Heart left ventricle (tissue), 16 donors: ENCODE measurements at regions not wholly inside any gene's neighbourhood (a gene's known extent, or its start where the extent isn't known, plus 50 kb on each side); places are given as distances from the start of the nearest gene placed in this dataset.

Experiments used
- ATAC-seq, 4 donors: fragments of 200-7000 bp; cut with Tn5 transposase; one replicate each; pipeline ENCODE4 v1.9.1; 2020 to 2022; ENCODE audit warnings: moderate library complexity in 4 of 4, mild to moderate bottlenecking in 3 of 4, moderate number of reproducible peaks in 1 of 4
- DNase-seq, 5 donors: peaks; one replicate each; pipeline ENCODE4 v3.0.0-alpha.2; 2020
- H3K27ac ChIP-seq, 12 donors: fragments of 200-600 bp; sonication (generic) in 4 of 12; one replicate each; pipeline versions ENCODE4 v1.5.0 to v1.8.0; 2016 to 2022; ENCODE audit warnings: mild to moderate bottlenecking in 2 of 12
- H3K27me3 ChIP-seq, 9 donors: fragments of 200-600 bp; sonication (generic) in 2 of 9; one replicate each; pipeline versions ENCODE4 v1.5.1 to v1.8.0; 2016 to 2022; ENCODE audit warnings: mild to moderate bottlenecking in 3 of 9
- H3K36me3 ChIP-seq, 9 donors: fragments of 200-600 bp; sonication (generic) in 2 of 9; one replicate each; pipeline versions ENCODE4 v1.5.0 to v1.8.0; 2018 to 2022; ENCODE audit warnings: mild to moderate bottlenecking in 2 of 9
- H3K4me1 ChIP-seq, 12 donors: fragments of 200-600 bp; sonication (generic) in 4 of 12; one replicate each; pipeline versions ENCODE4 v1.5.0 to v1.8.0; 2016 to 2022; ENCODE audit warnings: mild to moderate bottlenecking in 3 of 12
- H3K4me3 ChIP-seq, 12 donors: fragments of 200-600 bp; sonication (generic) in 4 of 12; one replicate each; pipeline versions ENCODE4 v1.5.0 to v1.8.0; 2017 to 2022; ENCODE audit warnings: mild to moderate bottlenecking in 9 of 12, moderate library complexity in 4 of 12
- H3K9me3 ChIP-seq, 12 donors: fragments of 200-600 bp; sonication (generic) in 4 of 12; one replicate each; pipeline versions ENCODE4 v1.5.0 to v1.8.0; 2016 to 2022; ENCODE audit warnings: mild to moderate bottlenecking in 1 of 12
- CTCF ChIP-seq, 12 donors: fragments of 200-600 bp; sonication (generic) in 4 of 12; IDR thresholded peaks; one replicate each; pipeline versions ENCODE4 v1.5.0 to v1.8.0; 2018 to 2022; ENCODE audit warnings: antibody characterized with exemption in 12 of 12, mild to moderate bottlenecking in 5 of 12
- POLR2A ChIP-seq, 2 donors: fragments of 450-650 bp; IDR thresholded peaks; one replicate each; pipeline ENCODE4 v1.6.1; 2017; ENCODE audit warnings: antibody characterized with exemption in 2 of 2, mild to moderate bottlenecking in 2 of 2, moderate library complexity in 2 of 2
- WGBS, 4 donors: extraction: QIAGEN DNeasy Blood & Tissue Kit in 2 of 4; methylation state at CpG; one replicate each; pipeline versions ENCODE4 v1.1.5 to v1.1.7; 2013 to 2018; 5-methylcytosine and 5-hydroxymethylcytosine counted together
- intact Hi-C, 10 donors: fragments of 100-400 bp; cut with DNase I; formaldehyde crosslinking; loops; one replicate each; pipeline versions ENCODE4 v1.11.1 to v1.14.2; 2022
- donor health status: ischemic (EF 13 %, LVEDD 7.1; RV severe dilation, severe dysfunction).
- donor health status: healthy with polysubstance abuse.
- donor health status: DM: no; HTN: yes; CAD: no.
- donor health status: DM: no; HTN: no; CAD: no.
- donor health status: ischemic (EF 25% LVEDD 6.9; RV normal size, moderate dysfunction).
- donor health status: ischemic (EF 25% LVEDD 5.7; RV mildly dilated, moderate dysfunction).
- donor health status: healthy.
- donor health status: DM: yes; HTN: yes; CAD: no.
- donor health status: ischemic (EF 35%, LVEDD 5.7; RV mildly dilated, moderate dysfunction).
- donor health status: nonischemic (EF 11% LVEDD 7.7; RV severe dilation, severe dysfunction).
- donor health status: DM: yes; HTN: yes; CAD: no.
- donor health status: PGD.
- donor health status: ischemic (EF 29% LVEDD 5.4; RV normal size, mild dysfunction).
- donor health status: nonischemic (EF 23%, LVEDD 6.1; RV moderate dilation, normal function).

GRCh38 chr9:93380410-93381060, 71.0 kb upstream of the FAM120A start:
- no peak overlapping the region for H3K27ac ChIP-seq
- H3K4me3 ChIP-seq: no peak overlapping the region
- 58 to 69% (median 64%) methylated on average over 3 of the region's 3 CpGs for WGBS, 4 donors
- H3K27me3 ChIP-seq: peaks cover 0 to 8% (median 0%) of the 10 kb centered on the region in 9 donors
- peaks cover 0 to 10% (median 0%) of the 10 kb centered on the region in 12 donors for H3K9me3 ChIP-seq
- no peak for ATAC-seq
- H3K36me3 ChIP-seq: no peaks in the 10 kb centered on the region
- intact Hi-C loops: no loop called here
- H3K4me1 ChIP-seq: no peaks in the 10 kb centered on the region
- TF ChIP-seq POLR2A (IDR thresholded peaks at IDR 0.05) (no peak), CTCF (IDR thresholded peaks at IDR 0.05) (peak in 1 of 12 donors; percentile 12)
- no peak for DNase-seq

- H3K9me3 ChIP-seq: peaks cover 0 to 10% (median 0%) of the 10 kb centered on the region in 12 donors
- ATAC-seq (no peak), DNase-seq (no peak)
- intact Hi-C loops: no loop called here
- no peaks in the 10 kb centered on the region for H3K4me1 ChIP-seq
- no peaks in the 10 kb centered on the region for H3K27me3 ChIP-seq
- WGBS, 4 donors: 53 to 71% (median 67%) methylated on average over 5 to 7 of the region's 7 CpGs
- H3K4me3 ChIP-seq: no peak overlapping the region
- TF ChIP-seq CTCF (IDR thresholded peaks at IDR 0.05): no peak
- TF ChIP-seq POLR2A (IDR thresholded peaks at IDR 0.05): no peak
- H3K27ac ChIP-seq: no peak overlapping the region
- H3K36me3 ChIP-seq: no peaks in the 10 kb centered on the region
Observed at GRCh38 chr9:93387791-93388190, 63.7 kb upstream of the FAM120A start.

- H3K9me3 ChIP-seq: peaks cover 0 to 6% (median 0%) of the 10 kb centered on the region in 12 donors
- no peak overlapping the region for H3K27ac ChIP-seq
- ATAC-seq (no peak), DNase-seq (no peak)
- no peak overlapping the region for H3K4me3 ChIP-seq
- no peaks in the 10 kb centered on the region for H3K27me3 ChIP-seq
- no peaks in the 10 kb centered on the region for H3K4me1 ChIP-seq
- intact Hi-C loops: loop anchor here in 1 of 10 donors (10.0 kb wide), 1 partner anchor 734 kb away; no protein-coding TSS in a partner anchor
- TF ChIP-seq POLR2A (IDR thresholded peaks at IDR 0.05): no peak
- no peak for TF ChIP-seq CTCF (IDR thresholded peaks at IDR 0.05)
- 74 to 84% (median 79%) methylated on average over 9 of the region's 9 CpGs for WGBS, 4 donors
- H3K36me3 ChIP-seq: no peaks in the 10 kb centered on the region
Observed at GRCh38 chr9:93390953-93391515, 60.5 kb upstream of the FAM120A start.

GRCh38 chr9:93391898-93392297, 59.6 kb upstream of the FAM120A start:
- DNase-seq (no peak), ATAC-seq (no peak)
- Histone ChIP-seq H3K27me3 (no peaks in the 10 kb centered on the region), H3K4me3 (no peak overlapping the region), H3K4me1 (no peaks in the 10 kb centered on the region), H3K27ac (no peak overlapping the region), H3K9me3 (peaks cover 0 to 6% (median 0%) of the 10 kb centered on the region in 12 donors), H3K36me3 (no peaks in the 10 kb centered on the region)
- intact Hi-C loops: loop anchor here in 1 of 10 donors (10.0 kb wide), 1 partner anchor 733 kb away; no protein-coding TSS in a partner anchor
- 90 to 93% (median 91%) methylated on average over 5 to 6 of the region's 6 CpGs for WGBS, 4 donors
- TF ChIP-seq CTCF (IDR thresholded peaks at IDR 0.05) (no peak), POLR2A (IDR thresholded peaks at IDR 0.05) (no peak)
